ENCODE measurements at regions not wholly inside any gene's neighbourhood (a gene's known extent, or its start where the extent isn't known, plus 50 kb on each side); places are given as distances from the start of the nearest gene placed in this dataset.

GRCh38 chr12:91594715-91595114, 412.1 kb upstream of the DCN start:
- in situ Hi-C loops (cut with HindIII; ENCODE audit: low pct_unique_long_range_greater_than_20kb, low sequenced_read_pairs), result no loop called here
- ChIA-PET POLR2A (no interaction called here), CTCF (no interaction called here)
- no TSS peak for BruUV-seq (replicated peaks)
- Histone ChIP-seq H3K27me3 (ENCODE audit: control insufficient read depth, insufficient read depth, low read length) (no peaks in the 10 kb centered on the region), H3K9me3 (ENCODE audit: control insufficient read depth, insufficient read depth, low read depth, low read length) (no peaks in the 10 kb centered on the region), H3K27ac (ENCODE audit: low read length) (no peak overlapping the region), H3K4me3 (ENCODE audit: low read depth in 2 of 2, low read length in 2 of 2) (no peak overlapping the region), H3K36me3 (ENCODE audit: control insufficient read depth, insufficient read depth, low read length) (no peaks in the 10 kb centered on the region), H3K4me1 (ENCODE audit: control insufficient read depth, insufficient read depth, low read length) (no peaks in the 10 kb centered on the region)
- TF ChIP-seq POLR2AphosphoS5 (IDR thresholded peaks at IDR 0.05; ENCODE audit: low read depth, low read length) (no peak), CTCF (IDR thresholded peaks at IDR 0.05) (no peak), SIN3A (IDR thresholded peaks at IDR 0.05; ENCODE audit: borderline replicate concordance, insufficient read depth, low read depth, low read length) (no peak), TCF7L2 (IDR thresholded peaks at IDR 0.05; ENCODE audit: low read depth, low read length) (no peak), REST (IDR thresholded peaks at IDR 0.05; ENCODE audit: insufficient read depth in 1 of 2, low read depth in 2 of 2, low read length in 1 of 2) (no peak)
- intact Hi-C loops (cut with micrococcal nuclease; ENCODE audit: unreplicated experiment), result no loop called here
- no peak for DNase-seq (ENCODE audit: low read depth, low spot score)
- no peak for ATAC-seq

GRCh38 chr12:91591639-91591987, 409.0 kb upstream of the DCN start:
- TF ChIP-seq POLR2AphosphoS5 (IDR thresholded peaks at IDR 0.05; ENCODE audit: low read depth, low read length) (no peak), SIN3A (IDR thresholded peaks at IDR 0.05; ENCODE audit: borderline replicate concordance, insufficient read depth, low read depth, low read length) (no peak), REST (IDR thresholded peaks at IDR 0.05; ENCODE audit: insufficient read depth in 1 of 2, low read depth in 2 of 2, low read length in 1 of 2) (no peak), CTCF (IDR thresholded peaks at IDR 0.05) (no peak), TCF7L2 (IDR thresholded peaks at IDR 0.05; ENCODE audit: low read depth, low read length) (no peak)
- H3K36me3 ChIP-seq (ENCODE audit: control insufficient read depth, insufficient read depth, low read length), result no peaks in the 10 kb centered on the region
- ChIA-PET POLR2A (no interaction called here), CTCF (no interaction called here)
- no peak overlapping the region for H3K27ac ChIP-seq (ENCODE audit: low read length)
- H3K27me3 ChIP-seq (ENCODE audit: control insufficient read depth, insufficient read depth, low read length), result no peaks in the 10 kb centered on the region
- no peak for ATAC-seq
- in situ Hi-C loops (cut with HindIII; ENCODE audit: low pct_unique_long_range_greater_than_20kb, low sequenced_read_pairs), result no loop called here
- H3K4me3 ChIP-seq (ENCODE audit: low read depth in 2 of 2, low read length in 2 of 2), result no peak overlapping the region
- no peaks in the 10 kb centered on the region for H3K4me1 ChIP-seq (ENCODE audit: control insufficient read depth, insufficient read depth, low read length)
- no peaks in the 10 kb centered on the region for H3K9me3 ChIP-seq (ENCODE audit: control insufficient read depth, insufficient read depth, low read depth, low read length)
- no peak for DNase-seq (ENCODE audit: low read depth, low spot score)
- intact Hi-C loops (cut with micrococcal nuclease; ENCODE audit: unreplicated experiment), result no loop called here
- no TSS peak for BruUV-seq (replicated peaks)
